Ovary (tissue), 3 donors: ENCODE measurements at regions not wholly inside any gene's neighbourhood (a gene's known extent, or its start where the extent isn't known, plus 50 kb on each side); places are given as distances from the start of the nearest gene placed in this dataset.

Source experiments
- EP300 ChIP-seq: sonication (generic); formaldehyde crosslinking; IDR thresholded peaks from one replicate; pipeline ENCODE4 v1.6.1; 2017; ENCODE audit warnings: antibody characterized with exemption
- POLR2A ChIP-seq: fragments of 450-650 bp; IDR thresholded peaks from one replicate; pipeline ENCODE4 v1.6.1; 2017; ENCODE audit warnings: antibody characterized with exemption, mild to moderate bottlenecking, moderate library complexity
- TF ChIP-seq, protein P1 (sequence below), 3 donors: fragments of 450-650 bp in 2 of 3; fragments of 200-600 bp in 1 of 3; IDR thresholded peaks; one replicate each; pipeline versions ENCODE4 v1.5.1 to v1.8.0; 2016 to 2022; ENCODE audit warnings: antibody characterized with exemption in 3 of 3, mild to moderate bottlenecking in 1 of 3
- donor health status: DM: no; HTN: no; CAD: no.

DNA sequence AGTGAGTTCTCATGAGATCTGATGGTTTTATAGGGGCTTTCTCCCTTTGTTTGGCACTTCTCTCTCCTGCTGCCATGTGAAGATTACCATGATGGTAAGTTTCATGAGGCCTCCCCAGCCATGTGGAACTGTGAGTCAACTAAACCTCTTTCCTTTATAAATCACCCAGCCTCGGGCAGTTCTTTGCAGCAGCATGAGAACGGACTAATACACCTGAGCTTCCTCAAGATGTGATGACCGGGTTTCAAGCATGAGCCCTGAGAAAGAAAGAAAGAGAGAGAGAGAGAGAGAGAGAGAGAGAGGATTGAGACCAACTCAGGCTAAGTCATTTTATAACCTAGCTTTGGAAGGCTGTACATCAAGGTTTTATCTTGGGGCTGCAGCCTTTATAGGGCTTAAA, 167.7 kb upstream of the SERPINE2 start:
- no peak for TF ChIP-seq POLR2A
- TF ChIP-seq, protein P1, sequence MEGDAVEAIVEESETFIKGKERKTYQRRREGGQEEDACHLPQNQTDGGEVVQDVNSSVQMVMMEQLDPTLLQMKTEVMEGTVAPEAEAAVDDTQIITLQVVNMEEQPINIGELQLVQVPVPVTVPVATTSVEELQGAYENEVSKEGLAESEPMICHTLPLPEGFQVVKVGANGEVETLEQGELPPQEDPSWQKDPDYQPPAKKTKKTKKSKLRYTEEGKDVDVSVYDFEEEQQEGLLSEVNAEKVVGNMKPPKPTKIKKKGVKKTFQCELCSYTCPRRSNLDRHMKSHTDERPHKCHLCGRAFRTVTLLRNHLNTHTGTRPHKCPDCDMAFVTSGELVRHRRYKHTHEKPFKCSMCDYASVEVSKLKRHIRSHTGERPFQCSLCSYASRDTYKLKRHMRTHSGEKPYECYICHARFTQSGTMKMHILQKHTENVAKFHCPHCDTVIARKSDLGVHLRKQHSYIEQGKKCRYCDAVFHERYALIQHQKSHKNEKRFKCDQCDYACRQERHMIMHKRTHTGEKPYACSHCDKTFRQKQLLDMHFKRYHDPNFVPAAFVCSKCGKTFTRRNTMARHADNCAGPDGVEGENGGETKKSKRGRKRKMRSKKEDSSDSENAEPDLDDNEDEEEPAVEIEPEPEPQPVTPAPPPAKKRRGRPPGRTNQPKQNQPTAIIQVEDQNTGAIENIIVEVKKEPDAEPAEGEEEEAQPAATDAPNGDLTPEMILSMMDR (IDR thresholded peaks at IDR 0.05): no peak
- no peak for TF ChIP-seq EP300
